HFFc6 (cell line): ENCODE measurements at regions not wholly inside any gene's neighbourhood (a gene's known extent, or its start where the extent isn't known, plus 50 kb on each side); places are given as distances from the start of the nearest gene placed in this dataset.
A peak's percentile ranks its signal among the peaks of the same experiment; 100 is the strongest.

Experiments used
- DNase-seq: peaks from one replicate; pipeline ENCODE4 v3.0.0-alpha.2; 2018
- H3K27ac Mint-ChIP-seq: 2 replicates; pipeline ENCODE4 v1.8.0; 2020; ENCODE audit warnings: mild to moderate bottlenecking, mixed read lengths
- H3K27me3 Mint-ChIP-seq: 2 replicates; pipeline ENCODE4 v1.8.0; 2021; ENCODE audit warnings: mild to moderate bottlenecking, moderate library complexity, mixed read lengths; ENCODE audit not compliant: insufficient read depth
- H3K36me3 Mint-ChIP-seq: 2 replicates; pipeline ENCODE4 v1.8.0; 2021; ENCODE audit warnings: low read depth, mixed read lengths
- H3K4me1 Mint-ChIP-seq: 2 replicates; pipeline ENCODE4 v1.8.0; 2020; ENCODE audit warnings: low read depth, mixed read lengths
- H3K4me3 Mint-ChIP-seq: 2 replicates; pipeline ENCODE4 v1.8.0; 2020; ENCODE audit warnings: mild to moderate bottlenecking, moderate library complexity, mixed read lengths
- H3K9me3 Mint-ChIP-seq: 2 replicates; pipeline ENCODE4 v1.8.0; 2020; ENCODE audit warnings: mild to moderate bottlenecking, mixed read lengths
- CTCF ChIP-seq: fragments of 200-600 bp; sonication (generic); IDR thresholded peaks from 2 replicates; pipeline ENCODE4 v1.5.0; 2021; ENCODE audit warnings: antibody characterized with exemption, mild to moderate bottlenecking

DNA sequence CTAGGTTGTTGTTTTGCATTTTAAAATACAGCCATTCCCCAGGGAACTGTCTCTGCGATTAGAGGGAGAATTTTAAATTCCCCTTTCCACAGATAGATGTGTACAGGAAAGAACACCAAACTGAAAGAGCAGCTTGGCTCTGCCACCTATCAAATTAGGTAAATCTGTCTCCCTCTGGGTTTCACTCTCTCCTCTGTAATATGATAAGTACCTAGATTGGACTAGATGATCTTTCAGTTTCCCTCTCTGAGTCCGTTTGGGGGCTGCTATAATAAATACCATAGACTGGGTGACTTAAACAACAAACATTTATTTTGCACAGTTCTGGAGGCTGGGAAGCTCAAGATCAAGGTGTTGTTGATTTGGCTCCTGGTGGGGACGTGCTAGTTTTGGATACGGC is 186.0 kb downstream of the KIF20B start:
- Mint-ChIP-seq H3K27me3 (peaks cover 2% of the 10 kb centered on the region; the same call in 1 of the 2 replicates), H3K27ac (no peak overlapping the region), H3K9me3 (no peaks in the 10 kb centered on the region), H3K4me1 (no peaks in the 10 kb centered on the region), H3K36me3 (no peaks in the 10 kb centered on the region), H3K4me3 (no peak overlapping the region; the same call in 1 of the 2 replicates)
- no peak for TF ChIP-seq CTCF
- no peak for DNase-seq

DNA sequence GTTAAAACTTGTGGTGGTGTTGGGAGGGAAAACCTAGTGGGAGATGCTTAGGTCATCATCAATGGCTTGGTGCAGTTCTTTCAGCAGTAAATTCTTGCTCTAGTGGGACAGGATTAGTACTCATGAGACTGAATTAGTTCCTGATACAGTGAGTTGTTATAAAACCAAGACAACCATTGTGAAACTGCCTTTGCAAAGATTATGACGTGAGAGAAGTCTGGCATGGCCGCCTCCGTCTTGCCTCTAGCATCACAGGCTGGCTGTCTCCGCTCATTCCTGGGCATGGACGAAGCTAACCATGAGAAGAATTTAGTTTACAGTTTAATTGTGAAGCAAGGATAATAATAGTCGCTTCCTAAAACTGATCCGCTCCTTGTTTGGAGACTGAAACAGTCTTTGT is 186.4 kb downstream of the KIF20B start:
- Mint-ChIP-seq H3K9me3 (no peaks in the 10 kb centered on the region), H3K27me3 (peaks cover 2% of the 10 kb centered on the region; the same call in 1 of the 2 replicates), H3K4me1 (no peaks in the 10 kb centered on the region), H3K4me3 (no peak overlapping the region; the same call in 1 of the 2 replicates), H3K27ac (no peak overlapping the region), H3K36me3 (no peaks in the 10 kb centered on the region)
- TF ChIP-seq CTCF = no peak
- peak; percentile 34 for DNase-seq

- Mint-ChIP-seq H3K9me3 (no peaks in the 10 kb centered on the region), H3K36me3 (no peaks in the 10 kb centered on the region), H3K4me1 (no peaks in the 10 kb centered on the region), H3K27me3 (peaks cover 2% of the 10 kb centered on the region; the same call in 1 of the 2 replicates), H3K27ac (no peak overlapping the region), H3K4me3 (no peak overlapping the region)
- no peak for DNase-seq
- no peak for TF ChIP-seq CTCF
Measured at GRCh38 chr10:89888321-89889070, 187.1 kb downstream of the KIF20B start.

- H3K9me3 Mint-ChIP-seq = no peaks in the 10 kb centered on the region
- no peak overlapping the region for H3K27ac Mint-ChIP-seq
- no peaks in the 10 kb centered on the region for H3K36me3 Mint-ChIP-seq
- H3K27me3 Mint-ChIP-seq = peaks cover 2% of the 10 kb centered on the region; the same call in 1 of the 2 replicates
- TF ChIP-seq CTCF = no peak
- no peak overlapping the region for H3K4me3 Mint-ChIP-seq
- no peak for DNase-seq
- H3K4me1 Mint-ChIP-seq = no peaks in the 10 kb centered on the region
Measured at GRCh38 chr10:89889606-89890005, 188.2 kb downstream of the KIF20B start.

DNA sequence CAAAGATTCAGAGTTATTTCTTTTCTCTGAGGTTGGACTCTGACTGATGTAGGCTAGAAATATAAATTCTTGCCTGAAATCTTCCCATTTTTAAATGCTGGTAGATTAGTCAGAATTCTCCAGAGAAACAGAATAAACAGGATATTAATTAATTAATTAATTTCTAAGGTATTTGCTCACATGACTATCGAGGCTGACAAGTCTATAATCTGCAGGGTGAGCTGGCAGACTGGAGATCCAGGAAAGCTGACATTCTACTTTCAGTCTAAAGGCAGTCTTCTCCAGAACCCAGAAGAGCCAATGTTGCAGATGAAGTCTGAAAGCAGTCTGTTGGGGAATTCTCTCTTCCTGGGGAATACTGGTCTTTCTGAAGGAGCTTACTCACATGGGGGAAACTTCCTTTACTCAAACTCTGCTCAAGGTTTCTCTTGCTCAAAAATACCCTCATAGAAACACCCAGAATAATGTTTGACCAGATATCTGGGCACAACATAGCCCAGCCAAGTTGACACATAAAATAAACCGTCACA is 189.7 kb downstream of the KIF20B start:
- TF ChIP-seq CTCF = no peak
- no peaks in the 10 kb centered on the region for H3K4me1 Mint-ChIP-seq
- H3K27ac Mint-ChIP-seq = no peak overlapping the region
- no peaks in the 10 kb centered on the region for H3K9me3 Mint-ChIP-seq
- no peaks in the 10 kb centered on the region for H3K27me3 Mint-ChIP-seq
- DNase-seq = no peak
- no peaks in the 10 kb centered on the region for H3K36me3 Mint-ChIP-seq
- no peak overlapping the region for H3K4me3 Mint-ChIP-seq
